Activated gamma-delta T cell treated with Interleukin-2 at 50 U/mL for 16 hours (primary cell): ENCODE measurements at regions not wholly inside any gene's neighbourhood (a gene's known extent, or its start where the extent isn't known, plus 50 kb on each side); places are given as distances from the start of the nearest gene placed in this dataset.

ENCODE experiments used
- DNase-seq: peaks from one replicate; pipeline ENCODE4 v3.0.0-alpha.2; 2020

GRCh38 chr1:55374801-55375616 is 159.8 kb upstream of the USP24 start:
- no peak for DNase-seq

GRCh38 chr1:55374216-55374615 is 159.1 kb upstream of the USP24 start:
- no peak for DNase-seq

GRCh38 chr1:55369474-55369873 is 154.3 kb upstream of the USP24 start:
- no peak for DNase-seq

GRCh38 chr1:55368698-55369097 is 153.5 kb upstream of the USP24 start:
- DNase-seq = no peak

GRCh38 chr1:55367273-55367672 is 152.1 kb upstream of the USP24 start:
- no peak for DNase-seq

- no peak for DNase-seq
Observed at GRCh38 chr1:55364216-55364615, 149.1 kb upstream of the USP24 start.

GRCh38 chr1:55363268-55363667 is 148.1 kb upstream of the USP24 start:
- no peak for DNase-seq

GRCh38 chr1:55362558-55362957 is 147.4 kb upstream of the USP24 start:
- DNase-seq = no peak

GRCh38 chr1:55359611-55360010 is 144.4 kb upstream of the USP24 start:
- DNase-seq = no peak

- no peak for DNase-seq
Observed at GRCh38 chr1:55358581-55358980, 143.4 kb upstream of the USP24 start.

GRCh38 chr1:55355549-55355948 is 140.4 kb upstream of the USP24 start:
- DNase-seq = no peak

GRCh38 chr1:55353707-55354620 is 138.8 kb upstream of the USP24 start:
- no peak for DNase-seq

- DNase-seq = no peak
Observed at GRCh38 chr1:55352811-55353180, 137.6 kb upstream of the USP24 start.

- DNase-seq = no peak
Observed at GRCh38 chr1:55352080-55352810, 137.1 kb upstream of the USP24 start.

GRCh38 chr1:55348356-55348755 is 133.2 kb upstream of the USP24 start:
- DNase-seq = no peak

- DNase-seq = no peak
Observed at GRCh38 chr1:55347866-55348265, 132.7 kb upstream of the USP24 start.

GRCh38 chr1:55347041-55347440 is 131.9 kb upstream of the USP24 start:
- no peak for DNase-seq

- DNase-seq = no peak
Observed at GRCh38 chr1:55346586-55346985, 131.4 kb upstream of the USP24 start.

- DNase-seq = no peak
Observed at GRCh38 chr1:55339681-55340080, 124.5 kb upstream of the USP24 start.

- DNase-seq = no peak
Observed at GRCh38 chr1:55338448-55338820, 123.3 kb upstream of the USP24 start.

GRCh38 chr1:55337801-55338447 is 122.8 kb upstream of the USP24 start:
- no peak for DNase-seq

GRCh38 chr1:55334797-55335196 is 119.6 kb upstream of the USP24 start:
- no peak for DNase-seq

- no peak for DNase-seq
Observed at GRCh38 chr1:55334160-55334559, 119.0 kb upstream of the USP24 start.
